ENCODE measurements at regions not wholly inside any gene's neighbourhood (a gene's known extent, or its start where the extent isn't known, plus 50 kb on each side); places are given as distances from the start of the nearest gene placed in this dataset.
A peak's percentile ranks its signal among the peaks of the same experiment; 100 is the strongest.
"Not testable (repeated sequence)": the region's sequence is repeated elsewhere in the genome, so short reads cannot be mapped to it uniquely, and the experiment has no call there.

- ATAC-seq (ENCODE audit: low read depth) (no peak), DNase-seq (ENCODE audit: low spot score in 2 of 2) (no peak)
- Mint-ChIP-seq H3K27me3 (peaks cover 7% of the 10 kb centered on the region), H3K9me3 (peaks cover 1% of the 10 kb centered on the region), H3K27ac (no peak overlapping the region), H3K4me3 (no peak overlapping the region), H3K36me3 (no peaks in the 10 kb centered on the region), H3K4me1 (no peaks in the 10 kb centered on the region)
Observed at GRCh38 chr17:16875662-16876061, 96.3 kb downstream of the TNFRSF13B start.

GRCh38 chr17:16874216-16874615 is 97.7 kb downstream of the TNFRSF13B start:
- not testable (repeated sequence) for H3K27me3 Mint-ChIP-seq; H3K27ac Mint-ChIP-seq; H3K9me3 Mint-ChIP-seq; DNase-seq (ENCODE audit: low spot score in 2 of 2); H3K4me1 Mint-ChIP-seq; ATAC-seq (ENCODE audit: low read depth); H3K36me3 Mint-ChIP-seq; H3K4me3 Mint-ChIP-seq

GRCh38 chr17:16873174-16874035 is 98.5 kb downstream of the TNFRSF13B start:
- peaks cover 8% of the 10 kb centered on the region for H3K27me3 Mint-ChIP-seq
- H3K4me1 Mint-ChIP-seq, result no peaks in the 10 kb centered on the region
- DNase-seq (ENCODE audit: low spot score in 2 of 2) (peak in 1 of 2 donors; percentile 42), ATAC-seq (ENCODE audit: low read depth) (peak; percentile 53)
- no peak overlapping the region for H3K27ac Mint-ChIP-seq
- peaks cover under 1% of the 10 kb centered on the region for H3K9me3 Mint-ChIP-seq
- no peaks in the 10 kb centered on the region for H3K36me3 Mint-ChIP-seq
- H3K4me3 Mint-ChIP-seq, result no peak overlapping the region

DNA sequence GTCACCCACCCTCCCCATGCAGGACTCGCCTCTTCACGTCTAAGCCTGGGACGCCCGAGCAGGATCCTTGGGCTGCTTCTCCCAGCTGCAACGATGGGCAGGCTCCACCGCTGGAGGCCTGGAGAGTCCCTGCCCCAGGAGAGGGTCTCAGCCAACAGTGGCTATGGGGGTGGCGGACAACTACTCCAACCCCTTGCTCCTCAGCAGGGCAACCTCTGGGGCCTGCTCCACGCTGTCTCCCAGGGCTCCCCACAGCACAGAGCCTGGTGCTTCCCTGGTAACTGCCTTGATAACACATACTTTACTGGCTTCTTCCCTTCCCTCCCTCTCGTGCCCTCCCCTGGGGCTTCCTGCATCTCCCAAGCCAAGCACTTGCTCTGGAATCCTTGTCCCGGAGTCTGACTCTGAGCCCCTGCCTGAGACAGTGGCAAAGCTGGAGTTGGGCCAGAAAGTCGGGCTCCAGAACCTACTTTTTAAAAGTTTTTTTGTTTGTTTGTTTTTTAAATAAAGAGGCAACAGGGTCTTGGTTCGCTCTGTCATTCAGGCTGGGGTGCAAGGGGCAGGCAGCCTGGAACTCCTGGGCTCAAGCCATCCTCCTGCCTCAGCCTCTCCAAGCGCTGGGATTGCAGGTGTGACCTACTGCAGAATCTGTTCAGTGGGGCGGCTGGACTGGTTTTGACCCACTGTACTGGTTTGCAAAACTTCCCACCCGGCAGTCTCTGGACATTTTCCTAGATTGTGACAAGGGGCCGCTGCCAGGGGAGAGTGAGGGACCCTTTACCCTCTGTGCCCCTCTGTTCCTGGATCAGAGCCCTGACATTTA is 99.4 kb downstream of the TNFRSF13B start:
- ATAC-seq (ENCODE audit: low read depth) (no peak), DNase-seq (ENCODE audit: low spot score in 2 of 2) (no peak)
- H3K27me3 Mint-ChIP-seq, result peaks cover 6% of the 10 kb centered on the region
- no peaks in the 10 kb centered on the region for H3K36me3 Mint-ChIP-seq
- H3K4me1 Mint-ChIP-seq, result no peaks in the 10 kb centered on the region
- no peaks in the 10 kb centered on the region for H3K9me3 Mint-ChIP-seq
- H3K4me3 Mint-ChIP-seq, result no peak overlapping the region
- H3K27ac Mint-ChIP-seq, result no peak overlapping the region

DNA sequence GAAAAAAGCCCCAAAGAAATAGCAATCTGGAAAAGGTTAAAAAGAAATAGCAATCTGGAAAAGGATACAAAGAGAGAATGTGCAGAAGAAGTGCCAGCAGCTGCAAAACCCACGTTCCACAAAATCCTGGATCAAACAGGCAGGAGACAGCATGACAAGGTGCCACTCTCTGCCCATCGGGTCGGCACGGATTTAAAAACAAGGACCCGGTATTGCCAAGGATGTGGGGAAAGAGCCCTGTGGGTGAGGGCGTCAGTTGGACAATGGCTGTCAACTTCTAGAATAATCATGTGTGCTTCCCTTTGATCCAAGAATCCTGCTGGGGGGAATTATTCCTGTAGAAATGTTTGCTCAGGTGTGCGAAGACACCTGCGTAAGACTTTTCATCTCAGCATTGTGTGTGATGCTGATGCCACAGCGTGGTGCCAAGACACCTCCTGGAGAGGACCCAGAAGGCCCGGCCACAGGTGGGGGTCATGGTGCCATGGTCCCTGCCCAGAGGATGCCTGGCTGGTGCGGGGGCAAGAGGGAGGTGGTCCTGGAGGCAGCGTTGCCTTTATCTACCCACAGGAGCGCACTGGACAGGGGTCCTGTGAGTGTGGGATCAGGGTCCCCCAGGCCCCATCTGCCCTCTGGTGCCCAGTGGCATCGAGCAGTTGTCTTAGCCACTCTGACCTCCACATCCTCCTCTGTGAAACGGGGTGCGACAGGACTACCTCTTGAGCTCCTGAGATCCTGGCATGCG is 100.3 kb downstream of the TNFRSF13B start:
- H3K4me1 Mint-ChIP-seq; H3K4me3 Mint-ChIP-seq; H3K36me3 Mint-ChIP-seq; H3K27ac Mint-ChIP-seq; H3K27me3 Mint-ChIP-seq; ATAC-seq (ENCODE audit: low read depth); H3K9me3 Mint-ChIP-seq; DNase-seq (ENCODE audit: low spot score in 2 of 2): not testable (repeated sequence)

GRCh38 chr17:16870253-16871245 is 101.4 kb downstream of the TNFRSF13B start:
- Mint-ChIP-seq H3K4me3 (no peak overlapping the region), H3K4me1 (no peaks in the 10 kb centered on the region), H3K27ac (no peak overlapping the region), H3K36me3 (no peaks in the 10 kb centered on the region), H3K9me3 (no peaks in the 10 kb centered on the region), H3K27me3 (peaks cover 3% of the 10 kb centered on the region)
- ATAC-seq (ENCODE audit: low read depth) (no peak), DNase-seq (ENCODE audit: low spot score in 2 of 2) (no peak)

- DNase-seq (ENCODE audit: low spot score in 2 of 2); H3K36me3 Mint-ChIP-seq; ATAC-seq (ENCODE audit: low read depth); H3K27ac Mint-ChIP-seq; H3K4me1 Mint-ChIP-seq; H3K27me3 Mint-ChIP-seq; H3K9me3 Mint-ChIP-seq; H3K4me3 Mint-ChIP-seq: not testable (repeated sequence)
Observed at GRCh38 chr17:16869531-16870252, 102.2 kb downstream of the TNFRSF13B start.

- not testable (repeated sequence) for H3K27ac Mint-ChIP-seq; H3K4me3 Mint-ChIP-seq; H3K9me3 Mint-ChIP-seq; H3K4me1 Mint-ChIP-seq; H3K36me3 Mint-ChIP-seq; ATAC-seq (ENCODE audit: low read depth); DNase-seq (ENCODE audit: low spot score in 2 of 2); H3K27me3 Mint-ChIP-seq
Observed at GRCh38 chr17:16868616-16869015, 103.3 kb downstream of the TNFRSF13B start.

DNA sequence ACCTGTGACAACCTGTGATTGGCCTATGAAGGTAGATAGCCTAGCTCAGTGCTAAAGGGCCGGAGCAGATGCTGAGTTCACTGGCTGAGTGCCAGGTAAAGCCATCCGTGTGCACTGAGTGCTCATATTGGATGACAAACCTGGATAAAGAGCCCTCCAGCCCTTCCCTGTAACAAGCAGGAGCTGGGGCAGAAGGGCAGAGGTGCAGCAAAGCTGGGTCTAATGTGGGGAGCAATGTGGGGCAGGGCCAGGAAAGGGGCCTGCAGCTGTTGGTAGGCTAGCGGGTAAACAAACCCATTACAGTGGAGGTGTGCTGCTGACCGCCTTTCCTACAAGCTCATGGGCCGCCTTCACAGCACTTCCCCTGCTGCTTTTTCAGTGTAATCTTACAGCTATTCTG is 104.4 kb downstream of the TNFRSF13B start:
- H3K9me3 Mint-ChIP-seq; DNase-seq (ENCODE audit: low spot score in 2 of 2); H3K4me1 Mint-ChIP-seq; H3K36me3 Mint-ChIP-seq; H3K27me3 Mint-ChIP-seq; ATAC-seq (ENCODE audit: low read depth); H3K4me3 Mint-ChIP-seq; H3K27ac Mint-ChIP-seq: not testable (repeated sequence)

GRCh38 chr17:16866841-16867240 is 105.1 kb downstream of the TNFRSF13B start:
- H3K27ac Mint-ChIP-seq; H3K9me3 Mint-ChIP-seq; DNase-seq (ENCODE audit: low spot score in 2 of 2); H3K4me3 Mint-ChIP-seq; H3K4me1 Mint-ChIP-seq; H3K27me3 Mint-ChIP-seq; H3K36me3 Mint-ChIP-seq; ATAC-seq (ENCODE audit: low read depth): not testable (repeated sequence)

DNA sequence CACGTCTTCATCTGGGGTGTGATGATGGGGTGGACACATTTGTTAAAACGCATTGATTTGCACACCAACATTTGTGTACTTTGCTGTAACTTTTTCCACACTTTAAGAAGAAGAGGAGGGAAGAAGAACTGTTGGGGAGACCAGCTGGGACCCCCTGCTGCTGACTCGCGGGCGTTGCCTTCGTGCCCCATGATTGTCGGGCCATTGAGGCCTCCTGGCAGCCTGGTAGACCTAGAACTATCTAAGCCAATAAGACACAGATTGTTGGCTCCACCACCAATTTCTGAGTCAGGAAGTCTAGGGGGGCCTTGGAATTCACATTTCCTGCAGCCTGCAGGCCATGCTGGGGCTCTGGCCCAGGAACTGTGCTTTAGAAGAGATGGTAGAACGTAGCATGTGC is 105.5 kb downstream of the TNFRSF13B start:
- DNase-seq (ENCODE audit: low spot score in 2 of 2) (no peak), ATAC-seq (ENCODE audit: low read depth) (no peak)
- Mint-ChIP-seq H3K27me3 (peaks cover 3% of the 10 kb centered on the region), H3K4me1 (no peaks in the 10 kb centered on the region), H3K4me3 (no peak overlapping the region), H3K27ac (no peak overlapping the region), H3K9me3 (no peaks in the 10 kb centered on the region), H3K36me3 (no peaks in the 10 kb centered on the region)

GRCh38 chr17:16865704-16866103 is 106.2 kb downstream of the TNFRSF13B start:
- ATAC-seq (ENCODE audit: low read depth); H3K4me3 Mint-ChIP-seq; H3K27me3 Mint-ChIP-seq; DNase-seq (ENCODE audit: low spot score in 2 of 2); H3K4me1 Mint-ChIP-seq; H3K36me3 Mint-ChIP-seq; H3K27ac Mint-ChIP-seq; H3K9me3 Mint-ChIP-seq: not testable (repeated sequence)

Measured in memory B cell (primary cell).